GM13976 (cell line): ENCODE measurements at regions not wholly inside any gene's neighbourhood (a gene's known extent, or its start where the extent isn't known, plus 50 kb on each side); places are given as distances from the start of the nearest gene placed in this dataset.

Experiments
- DNase-seq: peaks from one replicate; pipeline ENCODE4 v3.0.0; 2012; ENCODE audit warnings: low spot score
- CTCF ChIP-seq: IDR thresholded peaks from 2 replicates; pipeline ENCODE4 v1.5.1; 2012; ENCODE audit warnings: borderline replicate concordance, mild to moderate bottlenecking; ENCODE audit not compliant: insufficient read depth; ENCODE audit errors: extremely low read depth, missing control alignments, control extremely low read depth
- in situ Hi-C: fragments of 300-500 bp; cut with MboI; formaldehyde crosslinking; loops from one replicate; pipeline ENCODE4 v1.12.0; 2022; ENCODE audit warnings: low sequenced_read_pairs, mixed read lengths, inconsistent platforms; ENCODE audit not compliant: unreplicated experiment

DNA sequence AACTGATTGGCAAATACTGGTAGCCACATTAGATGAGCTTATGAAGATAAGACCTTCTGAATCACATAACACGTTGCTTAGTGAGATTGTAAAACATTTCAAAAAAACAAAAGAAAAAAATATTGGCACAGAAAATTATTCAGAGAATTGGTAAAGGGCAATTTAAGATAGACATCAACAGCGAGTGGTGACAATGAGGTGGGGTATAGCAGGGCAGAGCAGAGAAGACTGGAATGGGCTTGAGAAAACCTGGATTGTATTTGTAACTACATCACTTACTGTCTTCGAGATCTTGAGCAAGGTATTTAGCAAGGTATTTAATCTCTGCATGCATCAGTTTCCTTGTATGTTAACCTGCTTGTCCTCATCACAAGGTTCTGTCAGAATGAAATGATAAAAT, 313.0 kb upstream of the MEIS1 start:
- in situ Hi-C loops: no loop called here
- no peak for TF ChIP-seq CTCF

GRCh38 chr2:66113988-66114625, 320.8 kb upstream of the MEIS1 start:
- no peak for TF ChIP-seq CTCF
- in situ Hi-C loops: no loop called here
- no peak for DNase-seq

More for the DNA sequence above, 313.0 kb upstream of the MEIS1 start:
- no peak for DNase-seq

GRCh38 chr2:66111706-66112105, 323.2 kb upstream of the MEIS1 start:
- no peak for TF ChIP-seq CTCF
- no peak for DNase-seq
- in situ Hi-C loops: no loop called here

- no peak for TF ChIP-seq CTCF
- in situ Hi-C loops: no loop called here
- DNase-seq: no peak
Measured at GRCh38 chr2:66110608-66111007, 324.3 kb upstream of the MEIS1 start.

- no peak for TF ChIP-seq CTCF
- in situ Hi-C loops: no loop called here
- DNase-seq: no peak
Measured at GRCh38 chr2:66110086-66110485, 324.8 kb upstream of the MEIS1 start.

- no peak for DNase-seq
- in situ Hi-C loops: no loop called here
- TF ChIP-seq CTCF: no peak
Measured at GRCh38 chr2:66109419-66109818, 325.5 kb upstream of the MEIS1 start.
